RWPE1 (cell line): ENCODE measurements at regions not wholly inside any gene's neighbourhood (a gene's known extent, or its start where the extent isn't known, plus 50 kb on each side); places are given as distances from the start of the nearest gene placed in this dataset.
"Not testable (repeated sequence)": the region's sequence is repeated elsewhere in the genome, so short reads cannot be mapped to it uniquely, and the experiment has no call there.

ENCODE experiments used
- CTCF ChIA-PET: fragments of 350-600 bp; sonication (Branson Sonifier 250); formaldehyde crosslinking; extraction: SDS; loops from one replicate; lab custom pipeline; 2021; lab: Yijun Ruan, JAX
- POLR2A ChIA-PET: fragments of 400-600 bp; formaldehyde crosslinking; extraction: SDS; loops from one replicate; lab custom pipeline; 2020; ENCODE audit warnings: antibody characterized with exemption; ENCODE audit not compliant: low non-redundant PET; lab: Yijun Ruan, JAX
- DNase-seq: peaks from one replicate; pipeline ENCODE4 v3.0.0; 2012; ENCODE audit warnings: low spot score
- H3K27ac ChIP-seq: fragments of 450-650 bp; 2 replicates; pipeline ENCODE4 v1.5.1; 2017
- CTCF ChIP-seq: fragments of 450-650 bp; conservative IDR thresholded peaks from 2 replicates; pipeline ENCODE4 v1.5.1; 2017; ENCODE audit warnings: low read depth, mild to moderate bottlenecking

GRCh38 chr2:207370646-207371045 is 159.1 kb upstream of the CREB1 start:
- TF ChIP-seq CTCF: no peak
- POLR2A ChIA-PET: no interaction called here
- no peak for DNase-seq
- CTCF ChIA-PET: no interaction called here
- H3K27ac ChIP-seq: no peak overlapping the region

- DNase-seq: no peak
- TF ChIP-seq CTCF: no peak
- POLR2A ChIA-PET: no interaction called here
- CTCF ChIA-PET: interaction anchor here (0.6 kb wide), 1 partner anchor 18 kb away, joined by 3 read pairs; no protein-coding TSS in a partner anchor
- no peak overlapping the region for H3K27ac ChIP-seq
These were observed 157.9 kb upstream of the CREB1 start for GRCh38 chr2:207371877-207372276.

DNA sequence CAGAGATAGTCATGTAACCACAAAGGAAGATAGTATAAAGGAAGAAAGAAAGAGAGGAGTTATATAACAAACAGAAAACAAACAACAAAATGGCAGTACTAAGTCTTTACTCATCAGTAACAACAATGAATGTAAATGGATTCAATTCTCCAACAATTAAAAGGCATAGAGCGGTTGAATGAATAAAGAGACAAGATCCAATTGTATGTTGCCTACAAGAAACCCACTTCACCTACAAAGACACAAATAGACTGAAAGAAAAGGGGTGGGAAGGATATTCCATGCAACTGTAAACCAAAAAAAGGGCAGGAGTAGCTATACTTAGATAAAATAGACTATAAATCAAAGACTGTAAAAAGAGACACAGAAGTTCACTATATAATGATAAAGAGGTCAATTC is 157.3 kb upstream of the CREB1 start:
- CTCF ChIA-PET: interaction anchor here (0.6 kb wide), 1 partner anchor 18 kb away, joined by 3 read pairs; no protein-coding TSS in a partner anchor
- no peak for DNase-seq
- no peak overlapping the region for H3K27ac ChIP-seq
- POLR2A ChIA-PET: no interaction called here
- no peak for TF ChIP-seq CTCF

DNA sequence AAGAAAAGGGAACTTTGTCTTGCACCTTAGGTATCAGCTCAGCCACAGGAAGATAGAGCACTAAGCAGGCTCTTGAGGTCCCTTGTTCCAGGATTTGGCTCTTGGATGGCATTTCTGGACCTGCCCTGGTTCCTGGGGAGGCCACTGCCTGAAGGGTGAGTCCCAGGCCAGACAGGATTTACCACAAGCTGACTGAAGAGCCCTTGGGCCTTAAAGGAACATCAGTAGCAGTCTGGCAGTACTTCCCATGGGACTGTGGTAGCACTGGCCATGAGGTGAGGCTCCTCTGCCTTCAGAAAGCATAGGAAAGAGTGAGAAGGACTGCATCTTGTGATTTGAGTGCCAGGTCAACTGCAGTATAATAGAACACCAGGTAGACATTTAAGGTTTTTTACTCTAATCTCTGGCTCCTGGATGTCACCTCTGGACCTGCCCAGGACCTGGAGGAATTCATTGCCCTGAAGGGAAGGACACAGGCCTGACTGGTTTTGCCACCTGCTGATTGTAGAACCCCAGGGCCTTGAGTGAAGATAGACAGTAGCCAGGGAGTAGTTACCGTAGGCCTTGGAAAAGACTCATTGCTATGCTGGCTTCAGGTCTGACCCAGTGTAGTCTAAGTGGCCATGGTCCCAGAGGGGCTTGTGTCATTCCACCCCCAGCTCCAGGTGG is 154.4 kb upstream of the CREB1 start:
- H3K27ac ChIP-seq: no peak overlapping the region
- TF ChIP-seq CTCF: no peak
- no peak for DNase-seq
- POLR2A ChIA-PET: no interaction called here
- CTCF ChIA-PET: interaction anchor here (0.6 kb wide), 1 partner anchor 1987 kb away, joined by 3 read pairs; no protein-coding TSS in a partner anchor

DNA sequence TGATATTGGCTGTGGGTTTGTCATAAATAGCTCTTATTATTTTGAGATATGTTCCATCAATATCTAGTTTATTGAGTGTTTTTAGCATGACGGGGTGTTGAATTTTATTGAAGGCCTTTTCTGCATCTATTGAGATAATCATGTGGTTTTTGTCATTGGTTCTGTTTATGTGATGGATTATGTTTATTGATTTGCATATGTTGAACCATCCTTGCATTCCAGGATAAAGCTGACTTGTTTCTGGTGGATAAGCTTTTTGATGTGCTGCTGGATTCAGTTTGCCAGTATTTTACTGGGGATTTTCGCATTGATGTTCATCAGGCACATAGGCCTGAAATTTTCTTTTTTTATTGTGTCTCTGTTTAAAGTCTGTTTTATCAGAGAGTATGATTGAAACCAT is 151.1 kb upstream of the CREB1 start:
- DNase-seq, CTCF ChIA-PET, POLR2A ChIA-PET, H3K27ac ChIP-seq: not testable (repeated sequence)

GRCh38 chr2:207385076-207385475 is 144.7 kb upstream of the CREB1 start:
- no peak for TF ChIP-seq CTCF
- POLR2A ChIA-PET: no interaction called here
- H3K27ac ChIP-seq: no peak overlapping the region
- no peak for DNase-seq
- CTCF ChIA-PET: no interaction called here

GRCh38 chr2:207385903-207386302 is 143.9 kb upstream of the CREB1 start:
- ChIA-PET CTCF (interaction anchor here (0.6 kb wide), 1 partner anchor 261 kb away, joined by 3 read pairs; no protein-coding TSS in a partner anchor), POLR2A (no interaction called here)
- no peak overlapping the region for H3K27ac ChIP-seq
- TF ChIP-seq CTCF: no peak
- DNase-seq: no peak
